HG03565 (cell line): ENCODE measurements at regions not wholly inside any gene's neighbourhood (a gene's known extent, or its start where the extent isn't known, plus 50 kb on each side); places are given as distances from the start of the nearest gene placed in this dataset.
"Not testable (repeated sequence)": the region's sequence is repeated elsewhere in the genome, so short reads cannot be mapped to it uniquely, and the experiment has no call there.

Source experiments
- ATAC-seq: cut with Tn5 transposase; IDR thresholded peaks from one replicate; pipeline ENCODE4 v1.9.1; 2021; ENCODE audit warnings: mild to moderate bottlenecking, moderate library complexity; ENCODE audit not compliant: unreplicated experiment

- ATAC-seq = peak; percentile 84
Observed at GRCh38 chrY:20891440-20892160, 135.7 kb downstream of the RPS4Y2 start.

GRCh38 chrY:20925350-20926091, 169.6 kb downstream of the RPS4Y2 start:
- ATAC-seq = not testable (repeated sequence)

- ATAC-seq = no peak
Observed at GRCh38 chrY:20929691-20930342, 173.9 kb downstream of the RPS4Y2 start.

- ATAC-seq = not testable (repeated sequence)
Observed at GRCh38 chrY:20936709-20937251, 180.9 kb downstream of the RPS4Y2 start.

GRCh38 chrY:20961512-20961911, 205.6 kb downstream of the RPS4Y2 start:
- ATAC-seq = no peak

- no peak for ATAC-seq
Observed at GRCh38 chrY:20967828-20968227, 211.9 kb downstream of the RPS4Y2 start.

GRCh38 chrY:20968237-20968636, 212.3 kb downstream of the RPS4Y2 start:
- ATAC-seq = no peak

- ATAC-seq = no peak
Observed at GRCh38 chrY:20971371-20971770, 215.5 kb downstream of the RPS4Y2 start.

- ATAC-seq = no peak
Observed at GRCh38 chrY:20986037-20986436, 230.1 kb downstream of the RPS4Y2 start.

GRCh38 chrY:20990123-20990522, 234.2 kb downstream of the RPS4Y2 start:
- ATAC-seq = no peak

GRCh38 chrY:20990869-20991548, 235.1 kb downstream of the RPS4Y2 start:
- ATAC-seq = peak; percentile 98

GRCh38 chrY:20997355-20997754, 241.4 kb downstream of the RPS4Y2 start:
- ATAC-seq = no peak

GRCh38 chrY:20998016-20998415, 242.1 kb downstream of the RPS4Y2 start:
- no peak for ATAC-seq

GRCh38 chrY:20998483-20998882, 242.6 kb downstream of the RPS4Y2 start:
- no peak for ATAC-seq

GRCh38 chrY:21001102-21001501, 245.2 kb downstream of the RPS4Y2 start:
- ATAC-seq = no peak

- no peak for ATAC-seq
Observed at GRCh38 chrY:21003059-21003458, 247.2 kb downstream of the RPS4Y2 start.

- no peak for ATAC-seq
Observed at GRCh38 chrY:21005531-21005930, 249.6 kb downstream of the RPS4Y2 start.

- no peak for ATAC-seq
Observed at GRCh38 chrY:21021811-21022210, 265.9 kb downstream of the RPS4Y2 start.

GRCh38 chrY:21022326-21023044, 266.6 kb downstream of the RPS4Y2 start:
- ATAC-seq = no peak

- no peak for ATAC-seq
Observed at GRCh38 chrY:21023906-21024305, 268.0 kb downstream of the RPS4Y2 start.
